ENCODE measurements at regions not wholly inside any gene's neighbourhood (a gene's known extent, or its start where the extent isn't known, plus 50 kb on each side); places are given as distances from the start of the nearest gene placed in this dataset.

DNA sequence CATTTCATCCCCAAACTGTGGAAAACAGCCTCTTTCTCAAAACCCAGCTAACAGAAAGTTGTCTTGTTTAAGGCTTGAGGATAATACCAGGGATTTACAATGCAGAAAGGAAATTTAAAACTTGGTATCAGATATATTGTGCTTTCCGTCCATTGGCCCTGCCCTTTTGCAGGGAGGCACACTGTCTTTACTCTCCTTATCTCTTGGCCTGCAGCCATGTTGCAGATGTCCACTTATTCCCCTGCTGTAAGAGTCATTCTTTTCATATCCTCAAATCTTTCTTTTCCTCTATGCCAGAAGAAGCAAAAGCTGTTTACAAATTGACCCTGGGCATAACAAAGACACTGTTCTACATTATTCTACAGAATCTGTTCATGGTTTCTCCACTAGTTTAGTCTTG lies 75.6 kb upstream of the DYNLT3 start:
- TF ChIP-seq, protein P1, sequence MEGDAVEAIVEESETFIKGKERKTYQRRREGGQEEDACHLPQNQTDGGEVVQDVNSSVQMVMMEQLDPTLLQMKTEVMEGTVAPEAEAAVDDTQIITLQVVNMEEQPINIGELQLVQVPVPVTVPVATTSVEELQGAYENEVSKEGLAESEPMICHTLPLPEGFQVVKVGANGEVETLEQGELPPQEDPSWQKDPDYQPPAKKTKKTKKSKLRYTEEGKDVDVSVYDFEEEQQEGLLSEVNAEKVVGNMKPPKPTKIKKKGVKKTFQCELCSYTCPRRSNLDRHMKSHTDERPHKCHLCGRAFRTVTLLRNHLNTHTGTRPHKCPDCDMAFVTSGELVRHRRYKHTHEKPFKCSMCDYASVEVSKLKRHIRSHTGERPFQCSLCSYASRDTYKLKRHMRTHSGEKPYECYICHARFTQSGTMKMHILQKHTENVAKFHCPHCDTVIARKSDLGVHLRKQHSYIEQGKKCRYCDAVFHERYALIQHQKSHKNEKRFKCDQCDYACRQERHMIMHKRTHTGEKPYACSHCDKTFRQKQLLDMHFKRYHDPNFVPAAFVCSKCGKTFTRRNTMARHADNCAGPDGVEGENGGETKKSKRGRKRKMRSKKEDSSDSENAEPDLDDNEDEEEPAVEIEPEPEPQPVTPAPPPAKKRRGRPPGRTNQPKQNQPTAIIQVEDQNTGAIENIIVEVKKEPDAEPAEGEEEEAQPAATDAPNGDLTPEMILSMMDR (IDR thresholded peaks at IDR 0.05; ENCODE audit: insufficient read depth, low read length, poor library complexity, severe bottlenecking) = no peak
- TF ChIP-seq EZH2phosphoT487 (conservative IDR thresholded peaks at IDR 0.05; ENCODE audit: low read length) = no peak

Data from SU-DHL-6 (cell line).